Brain microvascular endothelial cell (primary cell): ENCODE measurements at regions not wholly inside any gene's neighbourhood (a gene's known extent, or its start where the extent isn't known, plus 50 kb on each side); places are given as distances from the start of the nearest gene placed in this dataset.

Experiments
- DNase-seq: peaks from one replicate; pipeline ENCODE4 v3.0.0-alpha.2; 2020
- H3K27ac ChIP-seq: fragments of 250-450 bp; sonication (Bioruptor Pico); 2 replicates; pipeline ENCODE4 v1.5.1; 2020; ENCODE audit warnings: mild to moderate bottlenecking, moderate library complexity
- H3K27me3 ChIP-seq: fragments of 250-450 bp; sonication (Bioruptor Pico); replicated peaks from 2 replicates; pipeline ENCODE4 v1.5.1; 2020; ENCODE audit warnings: mild to moderate bottlenecking
- H3K36me3 ChIP-seq: fragments of 250-450 bp; sonication (Bioruptor Pico); replicated peaks from 2 replicates; pipeline ENCODE4 v1.5.1; 2020; ENCODE audit warnings: mild to moderate bottlenecking
- H3K4me3 ChIP-seq: 2 replicates; pipeline ENCODE4 v1.5.1; 2011; ENCODE audit warnings: low read depth, mild to moderate bottlenecking, control low read depth, low read length, moderate library complexity
- in situ Hi-C: cut with HindIII; loops from 2 replicates; pipeline ENCODE4 v1.10.0; 2017; ENCODE audit warnings: low sequenced_read_pairs, low pct_ligation_motif_present
- TF ChIP-seq, protein P1 (sequence below): IDR thresholded peaks from 2 replicates; pipeline ENCODE4 v1.5.1; 2011; ENCODE audit warnings: low read depth, mild to moderate bottlenecking, moderate library complexity, low read length, control low read depth, inconsistent platforms; ENCODE audit errors: missing control alignments

GRCh38 chr3:194072691-194073279 is 63.2 kb upstream of the HES1 start:
- in situ Hi-C loops: no loop called here
- H3K27ac ChIP-seq: no peak overlapping the region
- TF ChIP-seq, protein P1, sequence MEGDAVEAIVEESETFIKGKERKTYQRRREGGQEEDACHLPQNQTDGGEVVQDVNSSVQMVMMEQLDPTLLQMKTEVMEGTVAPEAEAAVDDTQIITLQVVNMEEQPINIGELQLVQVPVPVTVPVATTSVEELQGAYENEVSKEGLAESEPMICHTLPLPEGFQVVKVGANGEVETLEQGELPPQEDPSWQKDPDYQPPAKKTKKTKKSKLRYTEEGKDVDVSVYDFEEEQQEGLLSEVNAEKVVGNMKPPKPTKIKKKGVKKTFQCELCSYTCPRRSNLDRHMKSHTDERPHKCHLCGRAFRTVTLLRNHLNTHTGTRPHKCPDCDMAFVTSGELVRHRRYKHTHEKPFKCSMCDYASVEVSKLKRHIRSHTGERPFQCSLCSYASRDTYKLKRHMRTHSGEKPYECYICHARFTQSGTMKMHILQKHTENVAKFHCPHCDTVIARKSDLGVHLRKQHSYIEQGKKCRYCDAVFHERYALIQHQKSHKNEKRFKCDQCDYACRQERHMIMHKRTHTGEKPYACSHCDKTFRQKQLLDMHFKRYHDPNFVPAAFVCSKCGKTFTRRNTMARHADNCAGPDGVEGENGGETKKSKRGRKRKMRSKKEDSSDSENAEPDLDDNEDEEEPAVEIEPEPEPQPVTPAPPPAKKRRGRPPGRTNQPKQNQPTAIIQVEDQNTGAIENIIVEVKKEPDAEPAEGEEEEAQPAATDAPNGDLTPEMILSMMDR: no peak
- no peak overlapping the region for H3K4me3 ChIP-seq
- DNase-seq: no peak
- H3K27me3 ChIP-seq: peaks cover 14% of the 10 kb centered on the region
- H3K36me3 ChIP-seq: no peaks in the 10 kb centered on the region

DNA sequence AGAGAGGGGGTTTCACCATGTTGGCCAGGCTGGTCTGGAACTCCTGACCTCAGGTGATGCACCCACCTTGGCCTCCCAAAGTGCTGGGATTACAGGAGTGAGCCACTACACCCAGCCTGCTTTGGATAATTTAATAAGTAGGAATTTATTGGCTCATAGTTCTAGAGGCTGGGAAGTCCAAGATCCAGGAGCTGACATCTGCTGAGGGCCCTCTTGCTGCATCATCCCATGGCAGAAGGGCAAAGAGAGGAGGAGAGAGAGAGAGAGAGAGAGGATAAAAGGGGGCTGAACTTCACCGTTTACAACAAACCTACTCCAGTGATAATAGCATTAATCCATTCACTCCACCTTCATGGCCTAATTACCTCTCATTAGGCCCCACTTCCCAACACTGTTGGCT is 62.0 kb upstream of the HES1 start:
- no peak for DNase-seq
- no peaks in the 10 kb centered on the region for H3K36me3 ChIP-seq
- H3K27ac ChIP-seq: no peak overlapping the region
- in situ Hi-C loops: no loop called here
- peaks cover 24% of the 10 kb centered on the region for H3K27me3 ChIP-seq
- no peak overlapping the region for H3K4me3 ChIP-seq
- TF ChIP-seq, protein P1: no peak

DNA sequence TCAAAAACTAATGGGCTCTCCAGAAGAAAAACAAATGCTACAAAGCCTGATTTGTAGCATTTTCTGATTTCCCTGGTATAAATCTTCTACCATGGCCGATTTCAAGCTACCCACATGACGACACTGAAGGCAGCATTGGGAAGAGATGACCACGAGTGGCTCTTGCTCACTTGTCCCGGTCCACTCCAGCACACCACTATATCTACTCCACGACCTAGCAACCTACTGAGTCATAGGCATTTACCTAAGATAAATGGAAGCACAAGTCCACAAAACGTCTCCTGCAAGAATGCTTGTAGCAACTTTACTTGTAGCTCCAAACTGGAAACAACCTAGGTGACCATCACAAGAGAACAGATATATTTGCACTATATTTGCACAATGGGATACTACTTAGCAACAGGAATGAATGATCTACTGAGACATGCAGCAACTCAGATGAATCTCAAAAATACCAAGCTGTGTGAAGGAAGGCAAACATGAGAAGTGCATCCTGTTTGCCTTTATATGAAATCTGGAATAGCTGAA is 60.8 kb upstream of the HES1 start:
- in situ Hi-C loops: no loop called here
- Histone ChIP-seq H3K36me3 (no peaks in the 10 kb centered on the region), H3K27ac (no peak overlapping the region), H3K27me3 (peaks cover 32% of the 10 kb centered on the region), H3K4me3 (no peak overlapping the region)
- TF ChIP-seq, protein P1: no peak
- no peak for DNase-seq

- Histone ChIP-seq H3K27me3 (peaks cover 38% of the 10 kb centered on the region), H3K36me3 (no peaks in the 10 kb centered on the region), H3K4me3 (no peak overlapping the region), H3K27ac (no peak overlapping the region)
- TF ChIP-seq, protein P1: no peak
- DNase-seq: no peak
- in situ Hi-C loops: no loop called here
These were observed 60.0 kb upstream of the HES1 start for GRCh38 chr3:194075802-194076460.

GRCh38 chr3:194076475-194076874 is 59.5 kb upstream of the HES1 start:
- DNase-seq: no peak
- TF ChIP-seq, protein P1: no peak
- Histone ChIP-seq H3K27ac (no peak overlapping the region), H3K36me3 (no peaks in the 10 kb centered on the region), H3K27me3 (peaks cover 43% of the 10 kb centered on the region), H3K4me3 (no peak overlapping the region)
- in situ Hi-C loops: no loop called here
